Renal cortical epithelial cell (primary cell): ENCODE measurements at regions not wholly inside any gene's neighbourhood (a gene's known extent, or its start where the extent isn't known, plus 50 kb on each side); places are given as distances from the start of the nearest gene placed in this dataset.
"Not testable (repeated sequence)": the region's sequence is repeated elsewhere in the genome, so short reads cannot be mapped to it uniquely, and the experiment has no call there.

ENCODE experiments used
- DNase-seq: peaks from one replicate; pipeline ENCODE4 v3.0.0-alpha.2; 2011; ENCODE audit warnings: low read depth

DNA sequence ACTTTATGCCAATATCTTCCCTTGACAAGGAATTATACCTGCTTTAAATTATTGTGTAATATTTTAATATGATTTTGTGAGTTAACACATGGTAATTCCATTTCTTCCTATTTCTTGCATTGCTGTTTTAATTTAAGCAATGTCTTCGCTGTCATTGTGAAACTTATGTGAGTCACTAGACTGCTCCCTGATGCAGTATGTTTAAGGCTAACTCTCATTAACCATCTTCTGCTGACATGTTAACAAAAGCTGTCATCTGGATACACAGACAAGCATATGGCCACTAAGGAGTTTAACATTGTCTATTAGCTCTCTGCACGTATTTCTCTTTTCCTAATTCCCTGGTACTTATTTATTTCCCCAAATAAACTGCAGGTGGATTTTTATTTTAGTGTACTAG, 980.8 kb upstream of the CTNND2 start:
- no peak for DNase-seq

DNA sequence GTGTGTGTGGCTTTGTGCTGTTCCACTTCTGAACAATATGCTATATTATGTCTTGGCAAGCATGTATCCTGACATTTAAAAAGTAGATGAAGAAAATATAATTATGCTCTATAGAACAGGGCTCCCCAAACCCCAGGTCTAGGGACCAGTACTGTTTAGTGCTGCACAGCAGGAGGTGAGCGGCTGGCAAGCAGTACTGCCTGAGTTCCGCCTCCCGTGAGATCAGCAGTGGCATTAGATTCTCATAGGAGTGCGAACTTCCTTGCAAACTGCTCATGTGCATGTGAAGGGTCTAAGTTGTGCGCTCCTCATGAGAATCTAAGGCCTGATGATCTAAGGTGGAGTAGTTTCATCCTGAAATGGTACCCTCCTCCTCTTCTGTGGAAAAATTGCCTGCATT, 979.1 kb upstream of the CTNND2 start:
- DNase-seq: no peak

DNA sequence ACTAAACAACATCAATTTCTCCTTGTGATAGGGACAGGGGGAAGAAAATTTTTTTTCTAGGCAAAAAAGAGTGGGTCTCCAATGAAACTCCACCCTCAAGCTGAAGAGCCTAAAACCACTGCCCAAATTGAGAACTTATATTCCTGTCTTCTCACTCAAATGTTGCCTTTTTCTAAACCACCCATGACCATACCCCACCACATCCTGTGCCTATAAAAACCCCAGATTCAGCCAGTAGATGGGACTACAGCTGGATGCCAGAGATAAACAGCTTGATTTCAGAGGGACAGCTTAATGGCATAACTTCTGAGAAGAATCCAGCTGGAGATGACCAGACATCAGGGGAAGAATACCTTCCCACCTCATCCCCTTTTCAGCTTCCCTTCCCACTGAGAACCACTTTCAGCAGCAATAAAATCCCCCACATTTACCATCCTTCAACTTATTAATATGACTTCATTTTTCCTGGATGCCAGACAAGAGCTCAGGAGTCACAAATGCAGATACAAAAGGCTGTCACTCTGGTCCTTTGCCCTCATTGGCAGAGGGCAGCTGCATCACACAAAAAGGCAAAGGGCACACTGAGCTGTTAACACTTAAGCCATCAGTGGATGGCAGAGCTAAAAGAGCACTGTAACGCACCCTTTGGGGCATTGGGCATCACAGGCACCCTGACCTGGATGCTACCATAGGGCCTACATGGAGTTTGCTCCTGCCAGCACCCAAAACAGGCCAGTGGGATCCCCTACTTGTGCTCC, 972.5 kb upstream of the CTNND2 start:
- no peak for DNase-seq

DNA sequence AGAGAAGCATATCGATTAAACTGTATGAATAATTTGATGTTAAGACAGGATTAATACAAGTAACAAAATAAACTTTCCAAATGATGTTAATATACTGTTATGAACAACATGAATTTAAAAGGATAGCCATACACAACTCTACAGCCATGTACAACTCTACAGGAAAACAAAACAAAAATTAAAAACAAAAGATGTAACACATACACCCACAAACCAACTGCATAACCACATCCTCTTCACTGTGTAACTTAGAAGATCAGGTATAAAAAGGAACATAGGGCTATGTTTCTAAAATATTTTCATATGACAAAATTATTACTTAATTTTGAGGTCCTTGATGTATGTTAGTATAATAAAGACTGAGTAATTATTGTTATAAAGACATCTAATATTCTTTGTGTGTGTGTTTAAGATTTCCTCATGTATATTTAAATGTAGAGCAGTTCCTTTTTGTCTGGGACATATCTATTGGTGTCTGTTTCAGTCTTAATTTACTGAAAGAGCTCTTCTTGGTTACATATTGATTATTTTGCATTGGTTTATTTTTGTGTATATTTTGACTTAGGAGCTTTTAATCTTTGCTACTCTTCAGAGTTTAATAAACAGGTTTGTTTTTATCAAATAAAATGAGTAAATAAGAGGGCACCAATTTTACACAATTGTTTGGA, 966.8 kb upstream of the CTNND2 start:
- DNase-seq: no peak

DNA sequence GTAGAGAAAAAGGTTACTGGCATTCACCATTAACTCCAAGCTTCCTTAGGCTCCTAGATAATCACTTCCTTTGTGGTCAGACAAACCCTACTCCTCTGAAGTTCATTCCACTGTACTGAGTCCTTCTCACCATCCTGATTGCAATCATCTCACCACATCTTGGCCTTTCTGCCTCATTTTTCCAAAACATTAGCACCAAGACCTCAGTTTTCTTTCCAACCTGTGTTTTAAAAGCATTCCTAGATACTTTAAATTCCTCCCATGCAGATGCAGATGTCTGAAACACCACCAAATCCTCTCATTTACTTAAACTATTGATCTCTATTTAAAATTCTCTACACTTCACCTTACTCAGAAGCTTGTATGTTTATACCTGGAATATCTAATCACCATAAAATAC, 961.3 kb upstream of the CTNND2 start:
- peak; percentile 9 for DNase-seq

DNA sequence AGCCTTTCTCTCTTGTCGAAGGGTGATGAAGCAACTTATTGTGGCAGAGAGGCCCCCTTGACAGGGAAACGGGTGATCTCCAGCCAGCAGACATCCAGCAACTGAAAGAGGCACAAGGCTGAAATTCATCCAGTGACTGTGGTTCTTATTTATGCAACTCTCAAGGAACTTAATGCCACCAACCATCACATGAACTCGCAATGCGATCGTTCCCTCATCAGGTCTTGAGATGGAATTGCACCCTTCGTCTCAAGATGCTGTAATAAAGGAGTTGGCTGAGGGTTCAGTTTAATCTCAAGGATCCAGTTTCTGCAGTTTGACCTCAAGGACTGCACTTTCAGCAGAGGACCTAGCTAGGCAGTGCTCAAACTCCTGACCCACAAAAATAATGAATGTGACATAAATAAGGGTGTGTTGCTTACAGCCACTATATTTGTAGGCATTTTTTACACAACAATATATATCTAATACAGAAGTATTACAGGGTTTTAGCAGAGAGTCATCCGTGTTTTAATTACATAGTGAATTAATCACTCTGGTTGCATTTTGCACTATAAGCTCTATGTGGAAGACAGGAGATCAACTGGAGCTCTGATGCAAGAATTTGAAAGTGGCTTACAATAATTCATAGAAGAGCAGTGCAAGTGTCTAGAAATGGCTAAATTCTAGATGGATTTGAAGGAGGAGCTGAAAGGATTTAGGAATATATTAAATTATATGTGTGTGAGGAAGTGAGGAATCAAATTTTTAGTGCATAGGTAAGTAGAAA, 957.8 kb upstream of the CTNND2 start:
- DNase-seq: no peak

DNA sequence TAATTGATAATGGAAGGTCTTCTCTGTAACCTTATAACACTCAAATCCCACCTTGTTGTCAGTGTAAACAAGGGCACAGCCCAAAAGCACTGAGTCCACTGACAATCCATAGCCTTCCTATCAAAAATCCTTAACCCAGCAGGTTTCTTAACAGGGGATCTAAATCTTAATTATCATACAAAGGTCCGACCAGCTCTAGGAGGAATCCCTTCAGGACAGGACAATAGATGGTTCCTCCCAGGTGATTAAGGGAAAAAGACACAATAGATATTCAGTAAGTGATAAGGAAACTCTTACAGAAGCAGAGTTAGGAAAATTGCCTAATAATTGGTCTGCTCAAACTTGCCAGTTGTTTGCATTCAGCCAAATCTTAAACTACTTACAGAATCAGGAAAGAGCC, 951.9 kb upstream of the CTNND2 start:
- DNase-seq: not testable (repeated sequence)

DNA sequence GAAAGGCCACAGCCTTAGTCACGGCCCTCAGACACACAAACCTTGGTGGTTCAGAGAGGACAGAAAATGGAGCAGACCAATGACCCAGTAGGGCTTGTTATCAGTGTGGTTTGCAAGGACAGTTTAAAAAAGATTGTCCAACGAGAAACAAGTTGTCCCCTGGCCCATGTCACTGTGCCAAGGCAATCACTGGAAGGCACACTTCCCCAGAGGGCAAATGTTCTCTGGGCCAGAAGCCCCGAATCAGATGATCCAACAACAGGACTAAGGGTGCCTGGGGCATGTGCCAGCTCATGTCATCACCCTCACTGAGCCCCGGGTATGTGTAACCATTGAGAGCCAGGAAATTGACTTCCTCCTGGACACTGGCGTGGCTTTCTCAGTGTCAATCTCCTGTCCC, 950.1 kb upstream of the CTNND2 start:
- DNase-seq: no peak

DNA sequence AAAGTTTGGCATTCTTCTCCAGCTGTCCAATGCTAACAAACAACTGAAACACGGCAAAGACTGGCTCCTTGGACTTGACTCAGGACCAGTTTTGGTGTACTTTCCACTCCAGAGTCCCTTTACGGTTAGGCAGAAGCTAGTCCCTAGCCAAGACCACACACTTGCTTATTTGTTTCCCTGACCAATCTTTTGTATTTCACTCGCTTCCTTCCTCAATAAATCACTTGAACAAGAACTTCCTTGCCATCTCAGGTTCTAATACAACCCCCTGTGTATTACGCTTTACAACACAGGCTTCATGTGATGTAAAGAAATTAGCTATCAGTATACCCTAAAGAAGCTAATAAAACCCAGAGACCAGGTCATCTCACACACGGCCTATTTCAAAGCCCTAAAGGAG, 947.5 kb upstream of the CTNND2 start:
- DNase-seq: no peak

DNA sequence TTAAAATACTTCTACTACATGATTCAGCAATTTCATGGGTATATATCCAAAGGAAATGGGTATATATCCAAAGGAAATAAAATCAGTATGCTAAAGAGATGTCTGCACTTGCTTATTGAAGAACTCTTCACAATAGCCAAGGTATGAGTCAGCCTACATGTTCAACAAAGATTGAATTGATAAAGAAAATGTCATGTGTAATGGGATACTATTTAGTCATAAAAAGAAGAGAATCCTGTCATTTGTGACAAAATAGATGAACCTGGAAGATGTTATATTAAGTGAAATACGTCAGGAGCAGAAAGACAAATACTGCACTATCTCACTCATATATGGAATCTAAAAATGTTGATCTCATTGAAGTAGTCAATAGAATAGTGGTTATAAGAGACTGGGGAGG, 944.5 kb upstream of the CTNND2 start:
- no peak for DNase-seq

DNA sequence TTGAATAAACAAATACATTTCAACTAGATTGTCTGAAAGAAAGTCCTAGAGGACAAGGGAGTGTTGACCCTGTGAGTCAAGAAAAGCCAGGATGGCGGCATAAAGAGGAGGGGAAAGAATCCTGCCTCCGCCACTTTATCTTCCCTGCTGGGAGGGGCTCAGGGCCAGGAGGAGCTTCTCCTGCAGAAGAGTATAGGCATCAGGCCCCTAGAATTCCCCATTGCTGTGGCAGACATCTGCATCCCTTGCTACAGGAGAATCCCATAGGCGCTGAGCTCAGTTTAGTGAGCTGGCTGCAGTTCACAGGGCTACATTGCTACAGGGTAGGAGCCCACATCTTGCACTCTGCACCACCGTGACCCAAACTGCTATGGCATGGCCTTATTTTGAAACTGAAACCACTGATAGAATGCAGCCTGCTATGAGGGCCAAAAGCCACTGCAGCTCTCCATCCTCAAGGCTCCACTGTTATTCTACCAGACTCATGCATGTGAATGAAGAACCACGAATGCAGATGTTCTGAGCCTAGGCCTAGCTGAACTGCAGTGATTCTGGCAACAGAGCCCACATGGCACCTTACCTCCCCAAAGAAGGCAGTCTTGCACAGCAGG, 941.4 kb upstream of the CTNND2 start:
- no peak for DNase-seq

DNA sequence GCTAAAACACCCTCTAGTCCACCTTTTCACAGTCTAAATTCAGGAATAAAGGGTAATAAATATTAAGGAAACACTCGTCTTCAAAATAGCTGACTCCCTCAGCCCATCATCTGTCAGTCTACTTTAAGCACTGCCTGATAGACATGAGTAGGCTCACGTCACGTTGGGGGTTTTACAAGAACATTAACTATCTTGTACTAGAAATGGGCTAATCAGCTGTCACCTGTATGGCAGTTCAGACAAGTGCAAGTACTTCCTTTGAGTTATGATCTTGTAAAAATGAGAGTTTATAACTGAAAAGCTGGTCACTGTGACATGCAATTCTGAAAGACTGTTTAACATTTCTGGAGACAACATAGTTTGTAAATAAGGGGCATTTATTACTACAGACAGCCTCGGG, 936.7 kb upstream of the CTNND2 start:
- DNase-seq: no peak

DNA sequence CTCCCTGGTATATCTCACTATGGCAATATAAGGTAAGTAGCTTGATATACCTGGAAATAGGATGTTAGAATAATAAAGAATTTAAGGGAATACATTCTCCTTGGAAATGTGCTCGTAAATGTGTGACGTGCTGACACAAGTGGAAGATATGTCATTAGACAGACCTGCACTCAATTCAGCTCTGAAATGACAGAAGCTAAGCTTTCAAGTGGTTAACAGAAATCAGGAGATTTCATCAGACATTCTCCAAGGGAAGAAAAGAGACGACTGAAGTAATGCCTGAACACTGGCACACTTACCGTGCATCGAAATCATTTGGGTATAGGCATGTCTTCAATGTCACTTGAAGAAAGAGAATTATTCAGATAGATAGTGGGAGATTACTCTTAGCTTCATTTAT, 933.3 kb upstream of the CTNND2 start:
- DNase-seq: no peak

DNA sequence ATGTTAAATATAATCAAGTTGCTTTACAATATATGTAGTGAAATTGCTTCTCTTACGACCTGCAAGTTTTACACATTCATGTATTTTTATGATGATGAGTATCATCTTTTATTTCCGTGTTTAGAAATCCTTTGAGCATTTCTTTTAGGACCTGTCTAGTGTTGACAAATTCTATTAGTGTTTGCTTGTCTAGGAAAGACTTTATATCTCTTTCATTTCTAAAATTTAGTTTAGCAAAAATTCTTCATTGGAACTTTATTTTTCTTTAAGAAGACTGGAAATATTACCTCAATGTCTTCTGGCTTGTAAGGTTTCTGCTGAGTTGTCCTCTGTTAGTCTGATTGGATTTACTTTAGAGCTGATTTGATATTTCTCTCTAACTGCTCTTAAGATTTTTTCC, 920.9 kb upstream of the CTNND2 start:
- no peak for DNase-seq

DNA sequence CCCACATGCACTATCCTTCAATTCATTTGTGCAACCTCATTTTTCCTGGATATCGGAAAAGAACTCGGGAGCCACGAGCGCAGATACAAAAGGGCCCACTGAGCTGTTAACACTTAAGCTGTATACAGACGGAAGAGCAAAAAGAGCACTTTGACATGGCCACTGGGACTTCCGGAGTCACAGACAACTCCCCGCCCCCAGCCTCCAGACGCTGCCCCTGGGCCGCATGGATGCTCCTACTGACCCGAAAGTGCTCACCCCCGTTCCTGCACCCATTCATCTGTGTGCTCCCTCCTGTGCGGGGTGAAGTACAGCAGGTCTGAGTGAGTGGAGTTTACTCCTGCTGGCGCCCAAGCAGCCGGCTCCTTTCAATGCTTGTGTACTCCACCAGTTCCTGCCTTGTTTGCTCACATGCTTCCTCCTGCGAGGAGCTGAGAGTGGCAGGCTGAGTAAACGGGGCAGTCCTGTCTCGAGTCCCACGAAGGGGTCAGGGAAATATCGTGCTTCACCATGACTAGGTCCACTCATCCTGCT, 901.0 kb upstream of the CTNND2 start:
- no peak for DNase-seq

DNA sequence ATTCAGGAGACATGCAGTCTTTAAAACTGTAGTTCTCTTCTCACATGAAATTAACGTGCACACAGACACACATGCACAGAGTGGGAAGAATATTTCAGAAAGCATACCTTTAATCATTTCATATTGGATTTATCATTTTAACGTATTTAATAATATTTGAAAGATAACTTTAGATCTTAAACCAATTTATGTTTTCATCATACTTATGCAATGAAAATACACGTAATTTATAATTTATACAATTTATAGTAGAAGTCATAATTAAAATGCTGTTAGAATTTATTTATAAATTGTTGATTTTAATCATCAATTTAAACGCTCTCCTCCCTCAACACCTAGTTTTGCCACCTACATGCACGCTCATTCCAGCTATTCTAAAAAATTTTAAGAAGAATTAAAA, 894.9 kb upstream of the CTNND2 start:
- no peak for DNase-seq

DNA sequence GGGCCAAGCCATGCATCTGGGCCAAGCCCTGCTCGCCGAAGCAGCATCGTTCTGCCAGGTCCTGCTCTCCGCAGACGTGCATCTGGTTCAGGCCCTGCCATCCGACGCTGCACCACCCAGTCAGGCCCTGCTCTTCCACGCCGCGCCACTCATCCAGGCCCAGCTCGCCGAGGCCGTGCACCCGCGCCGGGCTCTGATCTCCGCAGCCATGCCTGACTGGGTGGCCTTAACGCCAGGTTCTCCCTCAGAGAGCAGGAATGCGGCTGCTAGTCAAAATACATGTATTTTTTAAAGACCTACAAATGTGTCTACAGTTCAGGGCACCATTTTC, 891.1 kb upstream of the CTNND2 start:
- DNase-seq: no peak

DNA sequence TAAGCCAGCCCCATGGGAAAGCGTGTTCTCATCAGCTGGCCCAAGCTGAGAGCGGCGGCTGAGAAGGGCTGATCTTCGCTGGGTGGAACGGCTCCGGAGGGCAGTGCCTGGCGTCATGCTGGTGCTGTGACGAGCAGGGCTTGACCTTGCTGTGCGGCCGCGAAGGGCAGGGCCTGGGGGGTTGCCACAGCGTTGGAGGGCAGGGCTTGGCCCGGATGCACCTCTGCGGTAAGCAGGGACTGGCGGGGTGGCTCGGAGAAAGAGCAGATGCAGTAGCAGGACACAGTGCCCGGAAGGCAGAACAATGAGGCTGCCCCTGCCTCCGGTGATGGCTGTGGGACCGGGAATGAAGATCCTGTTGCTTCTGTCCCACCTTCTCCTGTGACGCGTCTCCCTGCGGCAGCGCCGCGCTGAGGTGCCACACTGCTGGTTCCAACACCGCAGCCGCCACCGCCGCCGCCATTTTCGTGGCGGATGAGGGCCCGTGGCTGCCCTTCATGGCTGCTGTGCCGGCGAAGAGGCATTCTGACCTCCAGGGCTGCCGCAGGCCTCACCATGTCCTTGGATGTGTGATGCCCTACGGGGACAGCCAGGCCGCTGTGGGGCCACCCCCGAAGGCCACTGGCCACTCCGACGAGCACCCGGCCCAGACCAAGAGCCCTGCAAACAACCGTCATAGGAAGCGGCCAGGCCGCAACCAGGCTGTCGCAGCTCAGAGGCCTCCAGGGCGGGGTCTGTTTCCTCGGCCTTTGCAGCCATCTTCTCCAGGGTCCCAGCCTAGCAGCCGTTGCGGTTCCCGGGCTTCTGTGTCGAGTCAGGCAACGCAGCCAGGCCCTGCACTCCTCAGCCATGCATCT, 890.5 kb upstream of the CTNND2 start:
- no peak for DNase-seq

DNA sequence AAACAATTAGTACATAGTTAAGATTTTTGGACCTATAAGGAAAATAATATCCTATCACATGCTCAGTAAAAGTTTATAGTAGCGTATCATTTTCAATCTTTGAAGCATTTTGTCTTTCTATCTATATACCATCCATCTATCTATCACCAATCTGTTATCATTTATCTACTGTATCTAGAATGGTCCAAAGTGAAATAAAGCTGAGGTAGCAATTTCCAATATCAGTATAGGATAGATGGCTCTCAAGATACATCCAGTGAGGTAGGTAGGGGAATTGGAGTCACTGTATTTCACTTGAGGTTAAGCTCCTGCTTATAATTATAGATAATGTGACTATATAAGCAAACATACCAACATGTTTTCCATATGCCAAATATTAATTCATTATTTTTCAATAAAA, 889.1 kb upstream of the CTNND2 start:
- DNase-seq: no peak

DNA sequence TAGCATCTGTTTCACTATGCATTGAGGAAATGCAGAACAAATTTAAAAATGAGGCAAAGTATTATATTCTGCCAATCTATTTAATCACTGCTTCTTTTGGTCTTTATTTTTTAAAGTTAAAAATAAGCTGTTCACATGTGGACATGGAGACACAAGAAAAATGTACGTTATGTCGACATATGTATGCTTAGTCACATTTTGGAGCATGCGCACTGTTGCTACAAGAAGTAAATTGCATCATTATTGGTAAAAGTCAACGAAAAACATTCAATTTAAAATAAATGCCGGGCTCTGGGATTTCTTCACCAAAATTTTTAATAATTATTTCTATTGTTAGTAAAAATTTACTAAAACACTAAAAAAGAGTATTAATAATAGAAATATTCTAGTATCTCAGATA, 876.3 kb upstream of the CTNND2 start:
- DNase-seq: no peak

DNA sequence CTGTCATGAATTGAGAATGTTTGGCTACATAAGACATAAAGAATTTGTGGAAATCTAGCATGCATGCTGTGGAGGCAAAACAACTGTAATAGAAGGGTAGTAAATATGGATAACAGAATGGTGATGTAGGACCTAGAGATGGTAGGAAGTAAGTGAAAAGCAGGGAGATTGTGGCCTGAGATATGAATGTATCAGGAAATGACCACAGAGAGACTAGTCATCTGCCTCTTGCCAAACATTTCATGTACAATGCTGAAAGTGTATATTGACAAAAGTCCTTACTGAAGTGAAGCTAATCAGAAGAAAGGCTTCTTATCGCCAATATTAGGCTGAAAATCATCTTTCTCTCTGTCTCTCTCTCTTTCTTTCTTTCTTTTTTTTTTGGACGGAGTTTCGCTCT, 873.1 kb upstream of the CTNND2 start:
- no peak for DNase-seq

DNA sequence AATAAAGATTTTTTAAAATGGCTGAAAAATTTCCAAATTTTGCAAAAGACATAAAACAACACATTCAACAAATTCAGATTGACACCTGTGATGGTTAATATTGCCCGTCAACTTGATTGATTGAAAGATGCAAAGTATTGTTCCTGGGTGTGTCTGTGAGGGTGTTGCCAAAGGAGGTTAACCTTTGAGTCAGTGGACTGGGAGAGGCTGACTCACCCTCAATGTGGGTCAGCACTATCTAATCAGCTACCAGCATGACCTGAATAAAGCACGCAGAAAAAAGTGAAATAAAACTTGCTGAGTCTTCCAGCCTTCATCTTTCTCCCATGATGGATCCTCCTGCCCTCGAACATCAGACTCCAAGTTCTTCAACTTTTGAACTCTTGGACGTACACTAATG, 868.0 kb upstream of the CTNND2 start:
- no peak for DNase-seq
